Skin epidermis (tissue), 12 donors: ENCODE measurements at regions not wholly inside any gene's neighbourhood (a gene's known extent, or its start where the extent isn't known, plus 50 kb on each side); places are given as distances from the start of the nearest gene placed in this dataset.

Experiments
- H3K27ac ChIP-seq, 21 experiments: fragments of 200-600 bp; sonication (generic) in 11 of 21; one replicate each; pipeline ENCODE4 v1.5.0; 2020; ENCODE audit warnings: mild to moderate bottlenecking in 3 of 21, inconsistent platforms in 2 of 21, moderate library complexity in 2 of 21
- H3K4me3 ChIP-seq, 7 experiments: fragments of 200-600 bp; sonication (generic) in 2 of 7; one replicate each; pipeline ENCODE4 v1.5.0; 2020; ENCODE audit warnings: inconsistent platforms in 2 of 7, mild to moderate bottlenecking in 2 of 7, moderate library complexity in 1 of 7

DNA sequence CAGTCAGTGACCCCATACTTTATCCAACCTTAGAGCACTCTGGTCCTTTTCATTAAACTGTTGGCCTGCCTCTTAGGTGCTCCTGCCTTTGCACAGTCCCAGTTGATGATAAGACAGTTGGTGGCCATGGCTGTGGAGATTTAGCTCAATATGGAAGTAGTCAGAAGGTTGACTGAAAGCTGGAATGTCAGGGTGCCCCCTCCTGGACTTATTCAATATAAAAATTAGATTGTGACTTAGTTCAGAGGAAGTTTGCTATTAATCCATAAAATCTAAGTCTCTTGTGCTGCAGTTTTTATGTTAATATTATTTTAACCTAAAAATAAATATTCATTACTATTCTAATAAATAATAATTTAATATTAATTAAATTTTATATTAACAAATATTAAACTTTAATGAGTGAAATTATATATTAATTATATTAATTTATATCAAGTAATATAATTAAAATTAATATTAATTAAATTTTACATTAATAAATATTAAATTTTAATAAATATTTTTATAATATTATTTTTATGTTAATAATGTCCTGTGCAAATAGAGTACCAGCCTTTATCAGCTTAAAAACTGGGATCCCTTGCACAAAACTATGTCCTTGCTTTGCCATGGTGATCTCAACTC is 77.7 kb upstream of the ADAMTSL1 start:
- Histone ChIP-seq H3K27ac (no peak overlapping the region), H3K4me3 (no peak overlapping the region)

DNA sequence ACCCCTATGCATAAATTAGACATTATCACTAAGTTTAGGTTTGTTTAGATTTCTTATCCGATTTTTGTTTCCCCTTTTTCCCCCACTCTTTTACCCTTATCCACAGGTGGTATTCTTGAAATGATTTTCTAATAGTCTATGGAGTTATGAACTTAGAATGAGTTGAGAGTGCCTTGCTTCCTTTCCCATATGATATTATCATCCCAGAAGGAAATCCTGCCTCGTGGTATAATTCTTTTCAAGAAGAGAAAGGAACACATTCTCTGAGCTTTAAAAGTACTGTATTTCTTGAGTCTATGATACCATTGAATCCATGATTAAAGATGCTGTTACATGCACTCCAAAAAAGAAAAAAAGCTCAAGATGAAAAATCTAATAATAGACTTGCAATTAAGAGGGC is 76.9 kb upstream of the ADAMTSL1 start:
- Histone ChIP-seq H3K27ac (no peak overlapping the region), H3K4me3 (no peak overlapping the region)

DNA sequence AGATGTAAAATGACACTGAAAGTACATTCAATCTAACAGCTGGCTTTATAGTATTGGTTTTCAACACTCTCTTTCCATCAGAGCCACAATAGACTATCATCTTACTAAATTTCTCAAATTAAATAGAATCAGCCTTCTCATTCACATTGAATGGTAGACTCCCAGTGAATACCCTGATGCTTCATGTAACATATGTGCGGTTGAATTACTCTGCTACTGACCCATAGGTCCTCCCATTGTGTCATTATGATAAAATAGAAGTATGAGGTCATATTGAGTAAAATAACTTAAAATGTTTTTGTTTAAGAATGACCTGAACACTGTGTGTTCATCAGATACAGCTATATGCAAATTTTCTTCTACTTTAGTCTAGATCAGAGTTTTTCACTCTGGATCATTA is 75.9 kb upstream of the ADAMTSL1 start:
- Histone ChIP-seq H3K4me3 (no peak overlapping the region), H3K27ac (no peak overlapping the region)

DNA sequence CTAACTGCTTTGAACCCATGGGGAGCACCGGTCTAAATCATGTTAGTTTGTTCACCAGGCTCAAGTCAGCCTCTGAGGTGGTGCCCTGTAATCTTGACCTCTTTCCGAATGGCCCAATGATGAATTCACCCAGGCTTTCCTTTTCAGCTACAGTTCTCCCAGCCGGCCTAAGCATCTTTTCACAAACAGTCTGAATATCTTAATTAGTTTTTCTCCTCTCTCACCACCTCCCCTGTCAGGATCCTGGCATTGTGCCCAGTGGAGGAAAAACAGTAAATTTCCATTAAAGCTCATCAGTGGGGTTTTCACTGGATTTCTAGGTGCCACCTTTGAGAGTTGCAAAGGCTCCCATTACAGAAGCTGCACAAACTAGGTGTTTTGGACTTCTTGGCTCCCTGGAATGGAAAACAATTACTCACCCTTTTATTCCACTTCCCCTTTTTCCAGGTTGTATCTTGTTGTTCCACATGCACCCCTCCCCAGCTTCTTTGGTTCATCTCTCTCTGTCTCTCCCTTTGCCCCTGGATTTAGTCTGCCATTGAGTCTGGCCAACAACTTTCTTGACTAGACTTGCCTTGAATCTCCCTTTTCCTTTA is 69.4 kb upstream of the ADAMTSL1 start:
- no peak overlapping the region for H3K27ac ChIP-seq
- H3K4me3 ChIP-seq: no peak overlapping the region

DNA sequence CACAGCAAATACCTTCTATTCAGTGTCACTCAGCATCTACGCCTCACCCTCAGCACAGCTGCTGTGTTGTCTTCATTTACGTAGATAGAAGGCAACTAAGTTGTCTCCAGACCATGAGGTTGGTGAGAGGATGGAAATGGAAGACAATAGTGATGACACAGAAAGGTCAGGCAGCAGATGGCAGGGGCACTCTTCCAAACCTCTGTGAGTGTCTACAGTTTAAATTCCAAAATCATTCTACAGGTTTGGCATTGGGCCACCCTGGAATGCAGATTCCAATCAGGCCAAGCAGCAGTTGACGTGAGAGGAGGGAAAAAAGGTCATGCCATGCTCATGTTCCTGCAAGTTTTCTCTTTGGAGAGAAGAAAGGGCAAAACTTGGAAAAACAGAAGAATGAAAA is 68.7 kb upstream of the ADAMTSL1 start:
- H3K27ac ChIP-seq: no peak overlapping the region
- no peak overlapping the region for H3K4me3 ChIP-seq

DNA sequence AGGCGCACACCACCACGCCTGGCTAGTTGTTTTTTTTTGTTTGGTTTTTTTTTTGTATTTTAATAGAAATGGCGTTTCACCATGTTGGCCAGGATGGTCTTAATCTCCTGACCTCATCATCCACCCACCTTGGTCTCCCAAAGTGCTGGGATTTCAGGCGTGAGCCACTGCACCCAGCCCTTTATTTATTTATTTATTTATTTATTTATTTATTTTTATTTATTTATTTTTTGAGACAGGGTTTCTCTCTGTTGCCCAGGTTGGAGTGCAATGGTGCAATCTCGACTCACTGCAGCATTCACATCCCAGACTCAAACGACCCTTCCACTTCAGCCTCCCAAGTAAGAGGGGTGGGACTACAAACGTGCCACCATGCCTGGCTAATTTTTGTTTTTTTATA is 63.0 kb upstream of the ADAMTSL1 start:
- H3K27ac ChIP-seq: no peak overlapping the region
- no peak overlapping the region for H3K4me3 ChIP-seq

DNA sequence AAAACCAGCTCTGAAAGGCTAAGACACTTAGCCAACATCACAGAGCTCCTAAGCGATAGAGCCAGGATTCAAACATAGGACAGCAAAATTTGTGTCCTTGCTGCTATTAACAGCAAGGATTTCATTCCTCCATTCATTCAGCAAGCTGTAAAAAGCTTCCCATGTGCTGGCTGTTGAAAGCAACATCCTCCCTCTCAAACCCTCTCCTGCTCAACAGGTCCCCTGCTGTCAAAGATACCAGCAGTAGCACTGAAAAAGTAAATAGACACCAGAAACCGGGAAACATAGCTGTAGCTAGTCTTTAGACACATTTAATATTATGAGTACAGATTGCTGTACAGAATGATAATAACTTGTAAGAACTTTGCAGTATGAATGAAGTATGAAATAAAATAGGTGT is 52.6 kb upstream of the ADAMTSL1 start:
- H3K27ac ChIP-seq: no peak overlapping the region

DNA sequence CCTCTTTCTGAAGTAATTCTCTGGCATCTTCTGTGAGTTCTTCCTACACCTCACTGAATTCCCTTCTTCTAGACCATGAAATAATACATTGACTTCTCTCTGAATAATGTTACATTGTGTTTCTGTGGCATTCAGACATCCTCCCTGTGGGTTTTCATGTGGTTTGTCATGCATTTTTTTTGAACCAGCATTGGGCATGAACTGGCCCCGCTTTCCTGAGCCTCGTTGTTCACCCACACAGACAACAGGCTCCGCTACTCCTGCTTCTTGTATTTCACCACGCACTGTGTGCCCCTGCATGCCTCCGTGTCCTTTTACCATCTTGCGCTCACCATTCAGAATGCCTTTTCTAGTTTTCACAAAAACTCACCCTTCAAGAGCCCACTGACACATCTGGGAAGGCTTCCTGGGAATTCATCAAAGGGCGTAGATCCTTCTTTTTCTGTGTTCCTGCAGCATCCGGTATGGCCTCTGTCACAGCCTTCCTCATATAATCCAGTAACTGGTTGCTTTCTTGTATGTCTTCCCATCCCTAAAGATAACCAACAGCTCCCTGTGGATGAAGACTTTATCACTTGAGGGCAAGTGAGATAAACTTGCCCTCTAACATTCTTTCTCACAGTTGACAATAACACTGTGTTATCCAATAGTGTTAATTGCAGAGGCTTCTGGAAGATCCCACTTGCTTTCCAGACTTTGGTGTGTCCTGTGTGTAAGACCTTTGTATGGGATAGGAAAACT is 51.5 kb upstream of the ADAMTSL1 start:
- no peak overlapping the region for H3K27ac ChIP-seq
- no peak overlapping the region for H3K4me3 ChIP-seq

More for the DNA sequence above, 52.6 kb upstream of the ADAMTSL1 start:
- no peak overlapping the region for H3K4me3 ChIP-seq

DNA sequence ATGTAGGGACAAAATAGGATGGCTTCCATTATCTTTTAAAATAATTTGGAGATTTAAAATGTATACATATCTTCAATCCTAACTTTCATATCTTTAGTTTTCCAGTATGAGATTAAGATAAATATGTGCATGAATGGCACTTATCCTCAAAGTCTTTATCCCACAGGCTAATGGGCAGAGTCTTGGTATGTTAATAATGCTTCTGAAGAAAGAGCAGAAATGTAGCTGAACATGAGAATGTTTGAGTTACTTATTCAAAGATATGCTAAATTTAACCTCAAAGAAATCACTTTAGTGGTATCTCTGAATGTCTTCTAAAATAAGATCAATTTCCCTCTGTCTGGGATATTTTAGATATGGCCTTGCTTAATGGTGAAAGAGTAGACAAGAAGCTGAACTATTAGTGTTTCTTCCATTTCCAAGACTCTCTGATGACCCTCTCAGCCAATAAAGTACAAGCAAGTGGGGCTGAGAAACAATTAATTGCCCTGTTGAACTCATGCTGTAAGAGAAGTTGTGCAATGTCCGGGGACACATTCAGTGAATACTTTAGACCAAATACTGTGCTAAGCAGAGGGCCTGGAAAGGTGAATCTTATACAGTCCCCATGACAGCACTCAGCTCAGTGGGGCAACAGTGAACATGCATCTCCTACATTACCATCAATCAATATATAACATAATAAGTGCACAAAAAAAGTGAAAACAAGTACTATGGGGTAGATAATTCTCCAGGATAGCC is 50.0 kb upstream of the ADAMTSL1 start:
- H3K4me3 ChIP-seq: no peak overlapping the region
- H3K27ac ChIP-seq: no peak overlapping the region
